ENCODE measurements at regions not wholly inside any gene's neighbourhood (a gene's known extent, or its start where the extent isn't known, plus 50 kb on each side); places are given as distances from the start of the nearest gene placed in this dataset.

DNA sequence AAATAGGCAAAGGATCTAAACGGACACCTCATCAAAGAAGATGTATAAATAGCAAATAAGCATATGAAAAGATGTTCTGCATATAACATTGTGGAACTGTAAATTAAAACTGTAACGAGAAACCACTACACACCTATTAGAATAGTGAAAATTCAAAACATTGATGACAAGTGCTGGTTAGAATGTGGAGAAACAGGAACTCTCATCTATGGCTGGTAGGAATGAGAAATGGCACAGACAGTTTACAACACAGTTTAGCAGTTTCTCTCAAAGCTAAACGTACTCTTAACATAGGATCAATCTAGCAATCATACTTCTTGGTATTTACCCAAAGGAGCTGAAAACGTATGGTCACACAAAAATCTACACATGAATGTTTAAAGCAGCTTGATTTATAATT is 126.2 kb downstream of the TRIB2 start:
- no peak overlapping the region for H3K4me2 ChIP-seq (ENCODE audit: low read length)
- H3K9me3 ChIP-seq (ENCODE audit: insufficient read depth, low read length): no peaks in the 10 kb centered on the region
- no peak overlapping the region for H3K4me3 ChIP-seq (ENCODE audit: low read length)
- H3K9ac ChIP-seq (ENCODE audit: low read length): no peak overlapping the region
- H3K27me3 ChIP-seq (ENCODE audit: low read depth, low read length): peaks cover 4% of the 10 kb centered on the region
- no peaks in the 10 kb centered on the region for H3K79me2 ChIP-seq (ENCODE audit: low read length)
- H3K4me1 ChIP-seq (ENCODE audit: low read length): no peaks in the 10 kb centered on the region
- no peaks in the 10 kb centered on the region for H4K20me1 ChIP-seq (ENCODE audit: insufficient read depth, low read length)
- no peak for TF ChIP-seq EZH2phosphoT487 (IDR thresholded peaks at IDR 0.05; ENCODE audit: low read depth)
- TF ChIP-seq, protein P1, sequence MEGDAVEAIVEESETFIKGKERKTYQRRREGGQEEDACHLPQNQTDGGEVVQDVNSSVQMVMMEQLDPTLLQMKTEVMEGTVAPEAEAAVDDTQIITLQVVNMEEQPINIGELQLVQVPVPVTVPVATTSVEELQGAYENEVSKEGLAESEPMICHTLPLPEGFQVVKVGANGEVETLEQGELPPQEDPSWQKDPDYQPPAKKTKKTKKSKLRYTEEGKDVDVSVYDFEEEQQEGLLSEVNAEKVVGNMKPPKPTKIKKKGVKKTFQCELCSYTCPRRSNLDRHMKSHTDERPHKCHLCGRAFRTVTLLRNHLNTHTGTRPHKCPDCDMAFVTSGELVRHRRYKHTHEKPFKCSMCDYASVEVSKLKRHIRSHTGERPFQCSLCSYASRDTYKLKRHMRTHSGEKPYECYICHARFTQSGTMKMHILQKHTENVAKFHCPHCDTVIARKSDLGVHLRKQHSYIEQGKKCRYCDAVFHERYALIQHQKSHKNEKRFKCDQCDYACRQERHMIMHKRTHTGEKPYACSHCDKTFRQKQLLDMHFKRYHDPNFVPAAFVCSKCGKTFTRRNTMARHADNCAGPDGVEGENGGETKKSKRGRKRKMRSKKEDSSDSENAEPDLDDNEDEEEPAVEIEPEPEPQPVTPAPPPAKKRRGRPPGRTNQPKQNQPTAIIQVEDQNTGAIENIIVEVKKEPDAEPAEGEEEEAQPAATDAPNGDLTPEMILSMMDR (IDR thresholded peaks at IDR 0.05; ENCODE audit: low read depth, low read length): no peak
- H2AFZ ChIP-seq (ENCODE audit: low read depth, low read length): no peak overlapping the region
- no peaks in the 10 kb centered on the region for H3K36me3 ChIP-seq (replicated peaks; ENCODE audit: low read depth, low read length)
- no peak overlapping the region for H3K27ac ChIP-seq (ENCODE audit: low read length)

DNA sequence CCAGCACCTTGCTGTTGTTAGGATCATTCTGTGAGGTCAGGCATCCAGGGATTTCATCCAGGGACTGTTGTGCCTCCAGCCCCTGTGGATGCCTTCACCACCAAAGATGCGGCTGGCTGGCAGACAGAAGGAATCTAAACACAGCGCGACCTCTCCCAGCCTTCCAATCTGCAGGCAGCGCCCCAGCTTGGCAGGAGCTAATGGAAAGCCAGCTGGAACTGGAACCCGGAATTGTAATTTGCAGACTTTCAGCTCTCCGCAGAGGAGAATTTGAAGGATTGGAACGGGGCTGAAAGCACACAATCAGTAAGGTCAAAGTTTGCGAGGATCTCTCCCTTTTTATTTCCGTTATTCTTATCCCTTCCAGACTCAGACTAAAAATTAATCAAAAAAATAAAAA is 127.8 kb downstream of the TRIB2 start:
- Histone ChIP-seq H3K9ac (ENCODE audit: low read length) (no peak overlapping the region), H3K9me3 (ENCODE audit: insufficient read depth, low read length) (no peaks in the 10 kb centered on the region), H3K27ac (ENCODE audit: low read length) (no peak overlapping the region), H3K4me1 (ENCODE audit: low read length) (no peaks in the 10 kb centered on the region), H3K36me3 (replicated peaks; ENCODE audit: low read depth, low read length) (no peaks in the 10 kb centered on the region), H4K20me1 (ENCODE audit: insufficient read depth, low read length) (no peaks in the 10 kb centered on the region), H3K4me2 (ENCODE audit: low read length) (no peak overlapping the region), H3K79me2 (ENCODE audit: low read length) (no peaks in the 10 kb centered on the region), H2AFZ (ENCODE audit: low read depth, low read length) (no peak overlapping the region), H3K27me3 (ENCODE audit: low read depth, low read length) (peaks cover 4% of the 10 kb centered on the region), H3K4me3 (ENCODE audit: low read length) (no peak overlapping the region)
- TF ChIP-seq EZH2phosphoT487 (IDR thresholded peaks at IDR 0.05; ENCODE audit: low read depth): no peak
- TF ChIP-seq, protein P1 (IDR thresholded peaks at IDR 0.05; ENCODE audit: low read depth, low read length): no peak

DNA sequence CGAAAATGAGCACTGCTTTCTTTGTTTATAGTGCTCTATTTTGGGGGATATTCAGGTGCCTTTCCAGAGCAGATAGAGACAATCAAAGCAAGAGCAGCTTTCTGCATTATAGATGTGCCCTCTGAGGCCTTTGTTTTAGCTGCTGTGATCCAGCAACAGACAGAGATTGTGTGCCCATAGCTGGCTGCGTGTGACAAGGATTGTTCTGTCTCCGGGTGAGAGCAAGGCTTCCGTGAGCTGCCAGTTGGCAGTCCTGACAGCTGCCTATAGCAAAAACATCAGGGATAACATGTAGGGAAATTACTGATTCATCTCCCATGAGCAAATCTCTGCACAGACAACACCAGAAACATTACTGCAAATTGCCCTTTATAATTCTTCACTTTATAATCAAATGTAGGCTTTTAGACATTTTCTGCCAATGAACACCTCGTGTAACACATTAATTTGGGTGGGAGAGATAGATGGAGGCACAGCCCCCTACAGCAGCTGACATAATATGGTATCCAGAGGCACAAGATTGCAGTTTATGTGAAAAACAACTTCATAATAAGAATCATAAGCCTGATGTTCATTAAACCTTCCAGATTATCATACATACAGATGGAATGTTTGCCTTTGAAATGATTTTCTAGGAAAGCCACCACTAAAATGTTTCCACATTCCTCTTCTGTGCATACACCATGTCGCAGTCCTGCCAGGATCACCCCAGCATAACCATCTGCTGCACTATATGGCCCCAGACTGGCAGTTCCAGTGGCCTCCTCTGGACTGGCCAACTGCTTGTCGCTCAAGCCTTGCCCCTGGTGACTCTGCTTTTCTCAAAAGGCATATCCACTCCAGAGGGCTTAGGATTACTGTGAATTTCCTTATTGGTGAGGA is 131.2 kb downstream of the TRIB2 start:
- Histone ChIP-seq H3K9me3 (ENCODE audit: insufficient read depth, low read length) (no peaks in the 10 kb centered on the region), H3K79me2 (ENCODE audit: low read length) (no peaks in the 10 kb centered on the region), H3K36me3 (replicated peaks; ENCODE audit: low read depth, low read length) (no peaks in the 10 kb centered on the region), H3K4me1 (ENCODE audit: low read length) (no peaks in the 10 kb centered on the region), H4K20me1 (ENCODE audit: insufficient read depth, low read length) (no peaks in the 10 kb centered on the region), H3K27ac (ENCODE audit: low read length) (no peak overlapping the region), H2AFZ (ENCODE audit: low read depth, low read length) (no peak overlapping the region), H3K9ac (ENCODE audit: low read length) (no peak overlapping the region), H3K4me2 (ENCODE audit: low read length) (no peak overlapping the region), H3K4me3 (ENCODE audit: low read length) (no peak overlapping the region), H3K27me3 (ENCODE audit: low read depth, low read length) (no peaks in the 10 kb centered on the region)
- no peak for TF ChIP-seq EZH2phosphoT487 (IDR thresholded peaks at IDR 0.05; ENCODE audit: low read depth)
- TF ChIP-seq, protein P1 (IDR thresholded peaks at IDR 0.05; ENCODE audit: low read depth, low read length): no peak

DNA sequence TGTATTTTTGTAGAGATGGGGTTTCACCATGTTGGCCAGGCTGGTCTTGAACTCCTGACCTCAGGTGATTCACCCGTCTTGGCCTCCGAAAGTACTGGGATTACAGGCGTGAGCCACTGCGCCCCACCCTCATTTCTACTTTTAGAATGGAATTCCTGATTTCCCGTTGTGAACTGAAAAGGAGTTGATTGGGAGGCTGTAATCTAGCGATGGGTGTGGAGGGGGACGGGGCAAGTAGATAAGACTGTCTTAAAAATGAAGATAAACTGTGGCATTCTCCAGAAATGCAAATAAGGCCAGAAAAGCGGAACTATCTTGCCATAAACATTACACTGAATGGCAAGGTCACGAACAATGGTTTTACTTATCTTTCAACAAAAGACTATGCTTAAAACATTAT is 135.4 kb downstream of the TRIB2 start:
- Histone ChIP-seq H3K4me3 (ENCODE audit: low read length) (no peak overlapping the region), H2AFZ (ENCODE audit: low read depth, low read length) (no peak overlapping the region), H3K4me1 (ENCODE audit: low read length) (peaks cover 9% of the 10 kb centered on the region), H3K9ac (ENCODE audit: low read length) (no peak overlapping the region), H3K9me3 (ENCODE audit: insufficient read depth, low read length) (no peaks in the 10 kb centered on the region), H3K27me3 (ENCODE audit: low read depth, low read length) (no peaks in the 10 kb centered on the region), H3K36me3 (replicated peaks; ENCODE audit: low read depth, low read length) (no peaks in the 10 kb centered on the region), H3K79me2 (ENCODE audit: low read length) (no peaks in the 10 kb centered on the region), H4K20me1 (ENCODE audit: insufficient read depth, low read length) (no peaks in the 10 kb centered on the region), H3K27ac (ENCODE audit: low read length) (no peak overlapping the region), H3K4me2 (ENCODE audit: low read length) (no peak overlapping the region)
- TF ChIP-seq, protein P1 (IDR thresholded peaks at IDR 0.05; ENCODE audit: low read depth, low read length): no peak
- no peak for TF ChIP-seq EZH2phosphoT487 (IDR thresholded peaks at IDR 0.05; ENCODE audit: low read depth)

All from OCI-LY3 (cell line).